ENCODE measurements at regions not wholly inside any gene's neighbourhood (a gene's known extent, or its start where the extent isn't known, plus 50 kb on each side); places are given as distances from the start of the nearest gene placed in this dataset.
"Not testable (repeated sequence)": the region's sequence is repeated elsewhere in the genome, so short reads cannot be mapped to it uniquely, and the experiment has no call there.

- H3K4me1 Mint-ChIP-seq = no peaks in the 10 kb centered on the region
- no peaks in the 10 kb centered on the region for H3K9me3 Mint-ChIP-seq
- H3K4me3 Mint-ChIP-seq = no peak overlapping the region
- DNase-seq (ENCODE audit: low spot score in 2 of 2) (no peak), ATAC-seq (ENCODE audit: low read depth) (no peak)
- no peaks in the 10 kb centered on the region for H3K36me3 Mint-ChIP-seq
- H3K27ac Mint-ChIP-seq = no peak overlapping the region
- H3K27me3 Mint-ChIP-seq = no peaks in the 10 kb centered on the region
Observed at GRCh38 chr4:71206763-71207162, 132.1 kb upstream of the SLC4A4 start.

GRCh38 chr4:71209161-71209560 lies 129.7 kb upstream of the SLC4A4 start:
- ATAC-seq (ENCODE audit: low read depth) (no peak), DNase-seq (ENCODE audit: low spot score in 2 of 2) (no peak)
- H3K27ac Mint-ChIP-seq = no peak overlapping the region
- H3K27me3 Mint-ChIP-seq = peaks cover 6% of the 10 kb centered on the region
- no peaks in the 10 kb centered on the region for H3K4me1 Mint-ChIP-seq
- no peak overlapping the region for H3K4me3 Mint-ChIP-seq
- H3K36me3 Mint-ChIP-seq = no peaks in the 10 kb centered on the region
- no peaks in the 10 kb centered on the region for H3K9me3 Mint-ChIP-seq

- H3K4me1 Mint-ChIP-seq = no peaks in the 10 kb centered on the region
- H3K36me3 Mint-ChIP-seq = no peaks in the 10 kb centered on the region
- H3K27ac Mint-ChIP-seq = no peak overlapping the region
- no peaks in the 10 kb centered on the region for H3K9me3 Mint-ChIP-seq
- ATAC-seq (ENCODE audit: low read depth) = no peak
- no peak for DNase-seq (ENCODE audit: low spot score in 2 of 2)
- no peak overlapping the region for H3K4me3 Mint-ChIP-seq
- peaks cover 6% of the 10 kb centered on the region for H3K27me3 Mint-ChIP-seq
Observed at GRCh38 chr4:71210823-71211222, 128.0 kb upstream of the SLC4A4 start.

- no peaks in the 10 kb centered on the region for H3K9me3 Mint-ChIP-seq
- no peak overlapping the region for H3K4me3 Mint-ChIP-seq
- peaks cover 6% of the 10 kb centered on the region for H3K27me3 Mint-ChIP-seq
- no peak overlapping the region for H3K27ac Mint-ChIP-seq
- H3K4me1 Mint-ChIP-seq = no peaks in the 10 kb centered on the region
- DNase-seq (ENCODE audit: low spot score in 2 of 2) = no peak
- no peaks in the 10 kb centered on the region for H3K36me3 Mint-ChIP-seq
- ATAC-seq (ENCODE audit: low read depth) = no peak
Observed at GRCh38 chr4:71211748-71212147, 127.1 kb upstream of the SLC4A4 start.

- Mint-ChIP-seq H3K4me3 (no peak overlapping the region), H3K36me3 (no peaks in the 10 kb centered on the region), H3K4me1 (no peaks in the 10 kb centered on the region), H3K27ac (no peak overlapping the region), H3K9me3 (no peaks in the 10 kb centered on the region), H3K27me3 (peaks cover 6% of the 10 kb centered on the region)
- ATAC-seq (ENCODE audit: low read depth) (no peak), DNase-seq (ENCODE audit: low spot score in 2 of 2) (no peak)
Observed at GRCh38 chr4:71212216-71212615, 126.6 kb upstream of the SLC4A4 start.

GRCh38 chr4:71214578-71214977 lies 124.2 kb upstream of the SLC4A4 start:
- H3K9me3 Mint-ChIP-seq = no peaks in the 10 kb centered on the region
- no peaks in the 10 kb centered on the region for H3K36me3 Mint-ChIP-seq
- ATAC-seq (ENCODE audit: low read depth) (no peak), DNase-seq (ENCODE audit: low spot score in 2 of 2) (no peak)
- H3K4me1 Mint-ChIP-seq = no peaks in the 10 kb centered on the region
- no peak overlapping the region for H3K27ac Mint-ChIP-seq
- H3K4me3 Mint-ChIP-seq = no peak overlapping the region
- H3K27me3 Mint-ChIP-seq = peaks cover 8% of the 10 kb centered on the region

- no peak overlapping the region for H3K27ac Mint-ChIP-seq
- no peak overlapping the region for H3K4me3 Mint-ChIP-seq
- peaks cover 8% of the 10 kb centered on the region for H3K27me3 Mint-ChIP-seq
- H3K4me1 Mint-ChIP-seq = no peaks in the 10 kb centered on the region
- no peak for ATAC-seq (ENCODE audit: low read depth)
- H3K9me3 Mint-ChIP-seq = no peaks in the 10 kb centered on the region
- DNase-seq (ENCODE audit: low spot score in 2 of 2) = no peak
- no peaks in the 10 kb centered on the region for H3K36me3 Mint-ChIP-seq
Observed at GRCh38 chr4:71216316-71216959, 122.4 kb upstream of the SLC4A4 start.

- ATAC-seq (ENCODE audit: low read depth) = no peak
- no peaks in the 10 kb centered on the region for H3K4me1 Mint-ChIP-seq
- no peak overlapping the region for H3K27ac Mint-ChIP-seq
- H3K9me3 Mint-ChIP-seq = no peaks in the 10 kb centered on the region
- H3K27me3 Mint-ChIP-seq = peaks cover 3% of the 10 kb centered on the region
- no peak for DNase-seq (ENCODE audit: low spot score in 2 of 2)
- H3K36me3 Mint-ChIP-seq = no peaks in the 10 kb centered on the region
- H3K4me3 Mint-ChIP-seq = no peak overlapping the region
Observed at GRCh38 chr4:71217688-71218087, 121.1 kb upstream of the SLC4A4 start.

- not testable (repeated sequence) for H3K9me3 Mint-ChIP-seq; H3K27ac Mint-ChIP-seq; H3K4me3 Mint-ChIP-seq; H3K4me1 Mint-ChIP-seq; ATAC-seq (ENCODE audit: low read depth); DNase-seq (ENCODE audit: low spot score in 2 of 2); H3K36me3 Mint-ChIP-seq
- H3K27me3 Mint-ChIP-seq = peaks cover 10% of the 10 kb centered on the region
Observed at GRCh38 chr4:71220848-71221247, 118.0 kb upstream of the SLC4A4 start.

GRCh38 chr4:71221510-71222466 lies 117.0 kb upstream of the SLC4A4 start:
- DNase-seq (ENCODE audit: low spot score in 2 of 2) (no peak), ATAC-seq (ENCODE audit: low read depth) (no peak)
- Mint-ChIP-seq H3K27ac (no peak overlapping the region), H3K4me1 (no peaks in the 10 kb centered on the region), H3K9me3 (no peaks in the 10 kb centered on the region), H3K36me3 (no peaks in the 10 kb centered on the region), H3K27me3 (peaks cover 12% of the 10 kb centered on the region), H3K4me3 (no peak overlapping the region)

- ATAC-seq (ENCODE audit: low read depth) = no peak
- Mint-ChIP-seq H3K27me3 (peaks cover 15% of the 10 kb centered on the region), H3K36me3 (no peaks in the 10 kb centered on the region), H3K9me3 (no peaks in the 10 kb centered on the region), H3K27ac (no peak overlapping the region), H3K4me3 (no peak overlapping the region), H3K4me1 (no peaks in the 10 kb centered on the region)
- no peak for DNase-seq (ENCODE audit: low spot score in 2 of 2)
Observed at GRCh38 chr4:71222661-71223060, 116.2 kb upstream of the SLC4A4 start.

- Mint-ChIP-seq H3K4me3 (no peak overlapping the region), H3K36me3 (no peaks in the 10 kb centered on the region), H3K4me1 (no peaks in the 10 kb centered on the region), H3K9me3 (no peaks in the 10 kb centered on the region), H3K27ac (no peak overlapping the region), H3K27me3 (peaks cover 10% of the 10 kb centered on the region)
- ATAC-seq (ENCODE audit: low read depth) = no peak
- no peak for DNase-seq (ENCODE audit: low spot score in 2 of 2)
Observed at GRCh38 chr4:71229477-71230270, 109.1 kb upstream of the SLC4A4 start.

- Mint-ChIP-seq H3K36me3 (no peaks in the 10 kb centered on the region), H3K27me3 (peaks cover 10% of the 10 kb centered on the region), H3K9me3 (no peaks in the 10 kb centered on the region), H3K27ac (no peak overlapping the region), H3K4me3 (no peak overlapping the region), H3K4me1 (no peaks in the 10 kb centered on the region)
- ATAC-seq (ENCODE audit: low read depth) (no peak), DNase-seq (ENCODE audit: low spot score in 2 of 2) (no peak)
Observed at GRCh38 chr4:71230271-71231128, 108.3 kb upstream of the SLC4A4 start.
